Bone marrow (tissue), 2 donors: ENCODE measurements at regions not wholly inside any gene's neighbourhood (a gene's known extent, or its start where the extent isn't known, plus 50 kb on each side); places are given as distances from the start of the nearest gene placed in this dataset.
A peak's percentile ranks its signal among the peaks of the same experiment; 100 is the strongest.
"Not testable (repeated sequence)": the region's sequence is repeated elsewhere in the genome, so short reads cannot be mapped to it uniquely, and the experiment has no call there.

Source experiments
- DNase-seq, 2 donors: peaks; one replicate each; lab custom pipeline; 2025; lab: John Stamatoyannopoulos, UW

DNA sequence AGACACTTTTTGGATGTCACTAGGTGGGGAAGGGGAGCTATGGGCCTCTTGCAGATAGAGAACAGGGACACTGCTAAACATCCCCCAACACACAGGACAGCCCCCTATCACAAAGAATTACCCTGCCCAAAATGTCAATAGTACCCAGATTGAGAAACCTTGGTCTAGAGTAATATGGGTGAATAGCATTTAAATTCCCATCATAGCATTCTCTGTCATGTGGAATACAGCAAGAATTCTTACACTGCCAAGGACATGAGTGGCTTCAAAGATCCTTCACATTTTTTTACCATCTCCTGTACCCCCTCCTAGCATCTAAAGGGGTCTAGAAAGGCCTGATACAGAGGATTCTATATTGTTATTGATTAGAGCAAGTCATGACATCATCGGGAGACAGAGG is 83.1 kb upstream of the SSTR4 start:
- DNase-seq: no peak

DNA sequence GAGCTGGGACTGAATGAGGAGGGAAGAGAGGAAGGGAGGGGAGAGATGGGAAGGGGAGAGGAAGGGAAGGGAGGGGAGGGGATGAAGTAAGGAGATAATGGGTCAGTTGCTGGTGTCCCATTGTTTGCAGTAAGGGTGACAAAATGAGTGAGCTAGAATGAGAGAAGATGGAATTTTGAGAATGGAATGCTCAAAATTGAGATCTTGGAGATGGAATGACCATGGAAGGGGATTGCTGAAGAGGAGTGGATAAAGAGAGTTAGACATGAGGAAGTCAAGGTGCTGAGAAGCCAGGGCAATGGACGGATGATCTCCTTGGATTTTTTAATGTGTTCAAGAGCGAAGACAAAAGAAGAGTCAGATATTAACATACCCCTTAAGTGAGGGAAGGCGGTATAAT is 80.5 kb upstream of the SSTR4 start:
- no peak for DNase-seq

DNA sequence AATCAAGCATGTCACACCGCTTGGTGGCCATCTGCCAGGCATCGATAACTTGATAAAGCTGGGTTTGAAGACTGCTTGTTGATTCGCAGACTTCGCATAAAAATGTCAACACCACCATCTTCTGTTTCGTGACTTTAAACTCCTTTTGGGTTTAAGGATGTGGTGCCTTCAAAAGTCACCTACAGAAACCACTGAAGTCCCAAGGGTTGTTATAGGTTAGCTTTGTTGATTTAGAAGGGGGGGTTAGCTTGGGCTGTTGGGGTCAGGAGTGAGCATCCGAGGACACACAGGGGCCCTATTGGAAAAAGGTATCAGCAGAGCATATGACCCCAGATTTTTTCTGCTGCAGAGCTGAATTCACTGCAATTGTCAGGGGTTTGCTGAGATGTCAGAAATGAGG is 76.7 kb upstream of the SSTR4 start:
- no peak for DNase-seq

GRCh38 chr20:22962567-22963439 is 72.3 kb upstream of the SSTR4 start:
- no peak for DNase-seq

DNA sequence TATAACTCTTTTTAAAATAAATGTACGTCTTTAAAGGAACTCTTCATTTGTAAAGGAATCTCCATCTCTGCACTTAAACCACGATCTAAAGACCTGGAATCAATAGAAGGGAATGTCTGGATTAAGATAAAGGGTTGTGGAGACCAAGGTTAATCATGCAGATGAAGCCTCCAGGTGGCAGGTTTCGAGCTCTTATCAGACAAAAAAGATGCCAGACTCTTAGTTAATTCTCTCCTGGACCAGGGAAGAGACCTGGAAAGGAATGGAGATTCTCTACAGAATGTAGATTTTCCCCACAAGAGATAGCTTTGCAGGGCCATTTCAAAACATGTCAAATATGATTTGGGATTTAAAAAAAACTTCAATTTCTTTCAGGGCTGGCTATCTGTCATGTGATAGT is 71.5 kb upstream of the SSTR4 start:
- DNase-seq: no peak

DNA sequence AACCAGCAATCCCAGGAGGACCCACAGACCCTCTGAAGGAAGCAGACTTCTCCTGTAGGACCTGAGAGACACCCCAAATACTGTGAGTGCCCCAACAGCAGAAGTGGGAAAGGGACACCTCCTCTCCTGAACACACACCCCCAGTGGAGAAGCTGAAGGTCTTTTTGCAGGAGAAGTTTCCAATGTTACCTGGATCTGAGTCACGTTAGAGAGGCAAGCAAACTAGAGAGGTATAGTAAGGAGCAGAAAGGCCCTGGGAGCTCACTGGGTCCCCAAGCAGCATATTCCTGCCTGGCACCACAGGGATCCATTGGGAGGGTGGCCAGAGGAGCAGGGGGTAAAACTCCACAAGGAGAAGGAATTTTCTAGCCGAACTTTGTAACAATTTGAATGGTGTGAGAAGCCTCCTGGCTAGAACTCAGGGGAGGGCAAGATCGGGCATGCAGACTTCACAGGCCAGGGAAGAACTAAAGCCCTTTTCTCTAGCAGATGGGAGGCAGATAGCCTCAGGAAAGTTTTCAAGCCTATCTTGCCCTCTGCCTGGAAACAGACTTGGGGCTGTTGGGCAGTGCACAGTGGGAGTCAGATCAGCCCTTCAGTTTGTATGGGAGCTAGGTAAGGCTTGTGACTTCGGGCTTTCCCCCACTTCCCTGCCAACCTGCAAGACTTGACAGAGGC is 68.2 kb upstream of the SSTR4 start:
- no peak for DNase-seq

DNA sequence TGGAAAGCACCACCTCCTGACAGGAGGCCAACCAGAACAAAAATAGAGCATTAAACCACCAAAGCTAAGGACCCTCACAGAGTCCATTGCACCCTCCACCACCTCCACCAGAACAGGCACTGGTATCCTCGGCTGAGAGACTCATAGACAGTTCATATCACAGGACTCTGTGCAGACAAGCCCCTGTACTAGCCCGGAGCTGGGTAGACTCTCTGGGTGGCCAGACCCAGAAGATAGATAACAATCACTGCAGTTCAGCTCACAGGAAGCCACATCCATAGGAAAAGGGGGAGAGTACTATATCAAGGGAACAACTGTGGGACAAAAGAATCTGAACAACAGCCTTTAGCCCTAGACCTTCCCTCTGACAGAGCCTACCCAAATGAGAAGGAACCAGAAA is 67.4 kb upstream of the SSTR4 start:
- not testable (repeated sequence) for DNase-seq

- not testable (repeated sequence) for DNase-seq
Observed at GRCh38 chr20:22969031-22969430, 66.1 kb upstream of the SSTR4 start.

- peak in 1 of 2 donors; percentile 46 for DNase-seq
Observed at GRCh38 chr20:22971077-22971476, 64.0 kb upstream of the SSTR4 start.

DNA sequence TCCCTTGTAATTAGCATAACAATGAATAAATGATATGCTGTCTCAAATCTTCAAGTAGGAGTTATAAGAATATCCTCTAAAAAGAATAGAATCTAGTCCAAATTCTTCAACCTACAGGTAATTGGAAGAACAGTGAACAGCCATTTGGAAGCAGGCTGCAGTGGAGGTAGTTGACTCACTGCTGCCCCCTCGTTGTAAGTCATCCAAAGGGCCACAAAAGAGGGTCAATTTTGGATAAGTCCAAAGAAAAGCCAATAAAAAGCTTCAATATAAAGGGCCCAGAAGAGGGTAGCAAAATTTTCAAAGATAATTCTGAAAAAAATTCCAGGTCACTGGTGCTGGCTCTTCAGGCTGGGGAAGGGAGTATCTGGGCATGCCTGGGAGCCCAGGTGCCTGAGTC is 60.8 kb upstream of the SSTR4 start:
- DNase-seq: peak in 1 of 2 donors; percentile 7

GRCh38 chr20:22977047-22977785 is 57.9 kb upstream of the SSTR4 start:
- no peak for DNase-seq

DNA sequence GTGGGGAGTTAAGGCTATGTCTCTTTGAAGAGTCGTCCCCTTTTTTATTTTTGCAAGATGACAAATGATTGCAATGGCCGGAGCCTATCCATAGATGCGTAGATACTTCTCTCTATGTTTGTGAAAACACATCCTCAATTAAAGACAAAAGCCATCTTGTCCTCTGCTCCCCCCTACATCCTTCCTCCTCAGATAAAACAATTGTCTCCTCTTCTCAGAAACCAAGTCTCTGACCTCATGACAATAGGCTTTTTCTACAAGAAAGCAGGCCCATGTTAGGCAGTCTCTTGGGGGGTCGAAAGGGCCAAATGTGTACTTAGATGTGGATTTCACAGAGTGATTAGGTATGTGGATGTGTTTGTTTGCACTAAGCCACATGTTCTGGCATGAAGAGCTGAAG is 51.1 kb upstream of the SSTR4 start:
- DNase-seq: peak in 1 of 2 donors; percentile 2

GRCh38 chr20:22984606-22985005 is 50.5 kb upstream of the SSTR4 start:
- peak; percentile 12 to 48 for DNase-seq

- DNase-seq: no peak
Observed at GRCh38 chr20:22985239-22985778, 49.8 kb upstream of the SSTR4 start.
